ENCODE measurements at regions not wholly inside any gene's neighbourhood (a gene's known extent, or its start where the extent isn't known, plus 50 kb on each side); places are given as distances from the start of the nearest gene placed in this dataset.

DNA sequence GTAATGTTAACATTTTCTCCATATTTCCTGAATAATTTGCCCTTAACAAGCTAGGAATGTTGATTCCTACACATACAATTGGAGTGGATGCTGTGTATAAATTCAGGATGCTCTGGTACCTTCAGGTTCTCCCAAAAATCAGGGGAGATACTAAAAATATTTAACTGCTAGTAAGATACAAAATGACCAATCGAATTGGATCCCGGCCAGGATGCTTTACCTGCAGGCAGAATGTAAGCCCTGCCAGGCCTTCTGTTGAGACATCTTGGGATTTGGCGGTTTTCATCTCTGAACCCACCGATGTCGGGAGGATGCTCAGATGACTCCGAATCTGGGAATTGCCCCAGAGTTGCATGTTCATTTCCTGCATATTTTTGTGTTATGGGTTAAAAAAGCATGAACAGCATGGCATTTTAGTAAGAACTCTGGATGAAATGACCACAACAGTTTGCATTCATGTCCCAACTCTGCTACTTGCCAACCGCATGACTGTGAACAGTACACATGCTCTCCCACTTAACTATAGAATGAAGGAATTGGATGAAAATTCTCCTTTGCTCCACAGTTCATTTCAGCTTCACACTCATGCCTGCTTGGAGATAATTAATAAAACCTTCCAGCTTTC lies 241.4 kb upstream of the TBL1XR1 start:
- no TSS peak for BruUV-seq (replicated peaks)
- intact Hi-C loops (cut with micrococcal nuclease; ENCODE audit: unreplicated experiment), result no loop called here
- Histone ChIP-seq H3K27me3 (replicated peaks; ENCODE audit: insufficient read depth, low read depth, low read length, poor library complexity) (no peaks in the 10 kb centered on the region), H3K4me3 (ENCODE audit: low read depth, low read length, poor library complexity, severe bottlenecking) (no peak overlapping the region), H3K27ac (ENCODE audit: low read depth, low read length, poor library complexity, severe bottlenecking) (no peak overlapping the region), H3K9me3 (ENCODE audit: low read depth, low read length, poor library complexity, severe bottlenecking) (no peaks in the 10 kb centered on the region), H3K36me3 (ENCODE audit: insufficient read depth, low read length, poor library complexity, severe bottlenecking) (no peaks in the 10 kb centered on the region), H3K4me1 (ENCODE audit: insufficient read depth, low read length, poor library complexity, severe bottlenecking) (peaks cover 22% of the 10 kb centered on the region)
- ChIA-PET CTCF (no interaction called here), POLR2A (ENCODE audit: low non-redundant PET) (no interaction called here)
- DNase-seq (ENCODE audit: low spot score), result no peak
- TF ChIP-seq EZH2 (IDR thresholded peaks at IDR 0.05; ENCODE audit: borderline replicate concordance, low read depth, low read length, poor library complexity, severe bottlenecking) (no peak), CTCF (conservative IDR thresholded peaks at IDR 0.05; ENCODE audit: low read depth, low read length) (no peak)

DNA sequence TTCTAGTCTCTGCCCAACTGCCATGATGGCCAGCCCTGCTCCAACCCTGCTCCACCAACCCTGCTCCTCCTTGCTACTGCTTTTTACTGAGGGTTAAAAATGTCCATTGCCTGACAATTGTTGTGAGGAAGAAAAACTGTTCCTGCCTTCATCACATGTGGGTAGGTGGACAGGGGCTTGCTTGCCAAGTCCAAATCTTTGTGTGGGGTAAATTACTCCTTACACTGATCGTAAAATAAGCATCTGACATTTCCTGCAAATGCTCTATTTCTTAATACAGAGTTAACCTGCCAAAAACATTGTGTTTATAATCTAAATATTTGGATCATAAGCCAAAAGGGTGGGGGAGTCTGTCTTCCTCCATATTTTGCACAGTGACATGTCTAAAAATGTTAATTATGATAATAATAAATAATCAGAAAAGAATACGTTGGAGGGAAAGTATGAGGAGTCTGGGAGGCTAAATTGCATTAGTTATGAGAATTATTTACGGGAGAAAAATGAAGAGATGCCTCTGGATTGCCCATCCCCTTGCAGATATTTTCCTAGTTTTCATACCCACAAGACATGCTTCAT lies 242.5 kb upstream of the TBL1XR1 start:
- TF ChIP-seq EZH2 (IDR thresholded peaks at IDR 0.05; ENCODE audit: borderline replicate concordance, low read depth, low read length, poor library complexity, severe bottlenecking), result no peak
- no peak for TF ChIP-seq CTCF (conservative IDR thresholded peaks at IDR 0.05; ENCODE audit: low read depth, low read length)
- Histone ChIP-seq H3K36me3 (ENCODE audit: insufficient read depth, low read length, poor library complexity, severe bottlenecking) (no peaks in the 10 kb centered on the region), H3K4me3 (ENCODE audit: low read depth, low read length, poor library complexity, severe bottlenecking) (no peak overlapping the region), H3K9me3 (ENCODE audit: low read depth, low read length, poor library complexity, severe bottlenecking) (no peaks in the 10 kb centered on the region), H3K4me1 (ENCODE audit: insufficient read depth, low read length, poor library complexity, severe bottlenecking) (peaks cover 22% of the 10 kb centered on the region), H3K27me3 (replicated peaks; ENCODE audit: insufficient read depth, low read depth, low read length, poor library complexity) (no peaks in the 10 kb centered on the region), H3K27ac (ENCODE audit: low read depth, low read length, poor library complexity, severe bottlenecking) (no peak overlapping the region)
- no peak for DNase-seq (ENCODE audit: low spot score)
- CTCF ChIA-PET, result no interaction called here
- BruUV-seq (replicated peaks), result no TSS peak
- intact Hi-C loops (cut with micrococcal nuclease; ENCODE audit: unreplicated experiment), result loop anchor here (5.0 to 10.0 kb wide), 2 partner anchors 335 to 367 kb away; no protein-coding TSS in a partner anchor
- POLR2A ChIA-PET (ENCODE audit: low non-redundant PET), result no interaction called here

DNA sequence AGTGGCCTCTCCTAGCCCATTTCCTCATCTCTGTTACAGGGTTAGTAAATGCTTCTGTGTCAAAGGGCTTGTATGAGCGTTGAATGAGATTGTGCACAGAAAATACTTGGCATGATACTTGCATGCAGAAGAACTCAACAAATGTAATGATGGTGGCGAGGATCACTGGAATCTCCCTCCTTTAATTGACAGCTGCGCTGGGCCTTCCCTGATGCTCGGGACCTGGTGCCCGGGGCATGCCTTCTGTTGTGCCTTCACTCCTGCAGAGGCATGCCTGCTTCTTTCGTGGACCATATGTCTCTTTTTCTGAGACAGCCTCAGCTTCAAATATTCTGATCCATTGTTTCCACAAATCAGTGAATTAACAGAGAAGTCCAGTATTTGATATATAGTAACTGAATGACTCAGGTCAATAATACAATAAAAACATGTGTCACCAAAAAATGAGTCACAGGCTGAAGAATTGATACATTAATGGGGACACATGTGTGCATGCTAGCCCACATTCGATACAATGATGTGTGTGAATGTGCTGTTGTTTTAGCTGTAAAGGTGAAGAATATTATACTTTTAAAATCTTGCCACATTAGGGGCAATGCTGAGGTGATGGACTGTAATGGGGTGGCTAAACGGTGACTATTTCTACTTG lies 243.3 kb upstream of the TBL1XR1 start:
- intact Hi-C loops (cut with micrococcal nuclease; ENCODE audit: unreplicated experiment), result loop anchor here (5.0 to 10.0 kb wide), 2 partner anchors 334 to 368 kb away; no protein-coding TSS in a partner anchor
- Histone ChIP-seq H3K27me3 (replicated peaks; ENCODE audit: insufficient read depth, low read depth, low read length, poor library complexity) (no peaks in the 10 kb centered on the region), H3K4me1 (ENCODE audit: insufficient read depth, low read length, poor library complexity, severe bottlenecking) (peaks cover 26% of the 10 kb centered on the region), H3K27ac (ENCODE audit: low read depth, low read length, poor library complexity, severe bottlenecking) (no peak overlapping the region), H3K36me3 (ENCODE audit: insufficient read depth, low read length, poor library complexity, severe bottlenecking) (no peaks in the 10 kb centered on the region), H3K9me3 (ENCODE audit: low read depth, low read length, poor library complexity, severe bottlenecking) (no peaks in the 10 kb centered on the region), H3K4me3 (ENCODE audit: low read depth, low read length, poor library complexity, severe bottlenecking) (no peak overlapping the region)
- TF ChIP-seq CTCF (conservative IDR thresholded peaks at IDR 0.05; ENCODE audit: low read depth, low read length), result no peak
- no peak for TF ChIP-seq EZH2 (IDR thresholded peaks at IDR 0.05; ENCODE audit: borderline replicate concordance, low read depth, low read length, poor library complexity, severe bottlenecking)
- no TSS peak for BruUV-seq (replicated peaks)
- no peak for DNase-seq (ENCODE audit: low spot score)
- CTCF ChIA-PET, result no interaction called here
- POLR2A ChIA-PET (ENCODE audit: low non-redundant PET), result no interaction called here

All from A673 (cell line).